ENCODE measurements at regions not wholly inside any gene's neighbourhood (a gene's known extent, or its start where the extent isn't known, plus 50 kb on each side); places are given as distances from the start of the nearest gene placed in this dataset.

DNA sequence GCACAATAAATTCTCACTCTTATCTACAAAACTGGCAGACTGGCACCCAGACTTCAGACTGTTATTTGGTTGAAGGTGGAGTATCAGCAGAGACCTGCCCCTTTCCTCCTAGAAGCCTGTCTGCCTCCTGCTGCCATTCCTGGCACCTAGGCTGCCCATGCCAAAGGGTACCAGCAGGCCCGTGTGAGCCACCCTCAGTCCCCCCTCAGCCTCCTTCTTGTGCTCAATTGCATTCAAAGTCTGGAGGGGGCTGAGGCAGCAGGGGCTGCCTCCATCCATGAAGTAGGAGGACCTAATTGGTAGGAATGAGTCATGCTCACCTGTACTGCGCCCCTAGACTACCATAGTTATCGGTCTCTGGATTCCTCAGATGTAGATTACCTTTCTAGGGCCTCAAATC lies 440.9 kb upstream of the GRM3 start:
- TF ChIP-seq POLR2AphosphoS5 (IDR thresholded peaks at IDR 0.05; ENCODE audit: borderline replicate concordance, low read depth, low read length) (no peak), EZH2 (IDR thresholded peaks at IDR 0.05) (no peak)

Measured in SK-N-MC (cell line).